ENCODE measurements at regions not wholly inside any gene's neighbourhood (a gene's known extent, or its start where the extent isn't known, plus 50 kb on each side); places are given as distances from the start of the nearest gene placed in this dataset.

DNA sequence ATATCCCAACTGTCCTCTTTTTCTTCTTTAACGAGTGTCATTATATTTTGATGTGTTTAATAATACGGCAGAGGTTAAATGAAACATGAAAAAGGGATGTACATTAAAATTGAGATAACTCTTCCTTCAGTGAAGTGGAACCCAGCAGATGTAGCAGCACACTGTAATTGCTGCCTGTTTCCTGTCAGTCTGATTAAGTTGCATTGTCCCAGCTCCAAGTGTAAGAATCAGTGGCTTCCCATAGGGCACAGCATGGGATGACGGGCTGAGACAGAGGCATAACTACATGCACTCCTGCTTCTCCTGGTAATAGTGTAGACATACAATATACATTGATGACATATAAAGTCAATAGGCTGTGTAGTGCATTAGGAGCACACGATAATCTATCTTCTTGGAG is 175.8 kb upstream of the TCF4 start:
- Mint-ChIP-seq H3K36me3 (ENCODE audit: low read depth) (no peaks in the 10 kb centered on the region), H3K4me1 (peaks cover 5% of the 10 kb centered on the region), H3K27ac (ENCODE audit: unreplicated experiment) (no peak overlapping the region), H3K4me3 (no peak overlapping the region), H3K9me3 (no peaks in the 10 kb centered on the region), H3K27me3 (ENCODE audit: low read depth) (no peaks in the 10 kb centered on the region)
- no peak for TF ChIP-seq CTCF (conservative IDR thresholded peaks at IDR 0.05)
- DNase-seq (ENCODE audit: low read depth, low spot score) = no peak

DNA sequence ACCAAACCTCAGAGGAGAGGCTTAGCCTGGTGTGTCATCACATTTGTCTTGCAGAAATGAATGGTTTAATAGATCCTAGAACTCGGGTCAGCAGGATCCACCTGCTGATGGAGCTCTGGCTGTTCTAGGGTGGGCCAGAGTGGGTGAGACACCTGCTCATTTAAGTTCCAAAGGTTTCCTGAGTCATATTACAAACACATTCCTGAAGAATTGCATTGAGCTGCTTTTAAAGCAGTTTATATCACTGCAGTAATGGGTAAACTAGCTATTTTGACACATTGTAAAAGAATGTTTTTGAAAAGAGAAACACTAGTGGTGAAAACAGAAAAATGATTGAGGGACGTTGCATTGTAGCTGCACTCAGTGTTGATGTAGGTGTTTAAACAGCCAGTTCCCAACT is 175.3 kb upstream of the TCF4 start:
- Mint-ChIP-seq H3K4me3 (no peak overlapping the region), H3K27me3 (ENCODE audit: low read depth) (no peaks in the 10 kb centered on the region), H3K27ac (ENCODE audit: unreplicated experiment) (no peak overlapping the region), H3K9me3 (no peaks in the 10 kb centered on the region), H3K36me3 (ENCODE audit: low read depth) (no peaks in the 10 kb centered on the region), H3K4me1 (peaks cover 5% of the 10 kb centered on the region)
- no peak for DNase-seq (ENCODE audit: low read depth, low spot score)
- no peak for TF ChIP-seq CTCF (conservative IDR thresholded peaks at IDR 0.05)

- H3K4me3 Mint-ChIP-seq = no peak overlapping the region
- H3K27ac Mint-ChIP-seq (ENCODE audit: unreplicated experiment) = no peak overlapping the region
- peaks cover 5% of the 10 kb centered on the region for H3K4me1 Mint-ChIP-seq
- H3K9me3 Mint-ChIP-seq = no peaks in the 10 kb centered on the region
- no peak for DNase-seq (ENCODE audit: low read depth, low spot score)
- no peaks in the 10 kb centered on the region for H3K27me3 Mint-ChIP-seq (ENCODE audit: low read depth)
- no peak for TF ChIP-seq CTCF (conservative IDR thresholded peaks at IDR 0.05)
- no peaks in the 10 kb centered on the region for H3K36me3 Mint-ChIP-seq (ENCODE audit: low read depth)
Measured at GRCh38 chr18:55762424-55762823, 174.4 kb upstream of the TCF4 start.

DNA sequence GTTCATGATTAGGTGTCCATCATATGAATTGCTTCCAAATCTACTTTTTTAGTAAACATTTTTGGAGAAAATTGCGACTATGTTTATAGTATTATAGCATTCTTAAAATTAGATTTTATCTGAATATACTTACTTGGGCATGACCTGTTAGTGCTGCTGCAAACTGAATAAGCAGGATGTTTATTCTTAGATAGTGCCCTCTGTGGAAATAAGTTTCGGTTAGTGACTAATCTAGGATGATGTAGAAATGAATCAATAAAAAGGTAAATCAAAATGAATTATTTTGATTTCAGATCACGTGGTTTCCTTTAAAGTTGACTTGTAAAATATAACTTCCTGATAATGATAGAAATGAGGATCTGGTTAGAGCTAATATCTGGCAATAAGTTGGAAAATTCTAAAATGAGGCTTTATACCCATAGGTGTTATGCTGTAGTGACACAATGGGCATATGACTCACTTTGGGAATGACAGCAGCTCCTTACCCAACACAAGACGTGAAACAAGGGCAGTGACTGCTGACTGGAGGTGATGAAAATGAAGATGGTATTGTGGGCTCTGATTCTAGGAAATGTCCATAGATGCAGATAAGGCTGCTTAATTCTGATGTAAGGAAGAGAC is 165.8 kb upstream of the TCF4 start:
- H3K27ac Mint-ChIP-seq (ENCODE audit: unreplicated experiment) = no peak overlapping the region
- H3K36me3 Mint-ChIP-seq (ENCODE audit: low read depth) = peaks cover 2% of the 10 kb centered on the region
- no peak for DNase-seq (ENCODE audit: low read depth, low spot score)
- peaks cover 4% of the 10 kb centered on the region for H3K9me3 Mint-ChIP-seq
- no peak for TF ChIP-seq CTCF (conservative IDR thresholded peaks at IDR 0.05)
- no peaks in the 10 kb centered on the region for H3K27me3 Mint-ChIP-seq (ENCODE audit: low read depth)
- H3K4me3 Mint-ChIP-seq = no peak overlapping the region
- H3K4me1 Mint-ChIP-seq = peaks cover 8% of the 10 kb centered on the region

- Mint-ChIP-seq H3K4me1 (peaks cover 8% of the 10 kb centered on the region), H3K9me3 (peaks cover 4% of the 10 kb centered on the region), H3K27me3 (ENCODE audit: low read depth) (no peaks in the 10 kb centered on the region), H3K36me3 (ENCODE audit: low read depth) (peaks cover 2% of the 10 kb centered on the region), H3K27ac (ENCODE audit: unreplicated experiment) (no peak overlapping the region), H3K4me3 (no peak overlapping the region)
- no peak for DNase-seq (ENCODE audit: low read depth, low spot score)
- no peak for TF ChIP-seq CTCF (conservative IDR thresholded peaks at IDR 0.05)
Measured at GRCh38 chr18:55751476-55751875, 163.5 kb upstream of the TCF4 start.
